ENCODE measurements at regions not wholly inside any gene's neighbourhood (a gene's known extent, or its start where the extent isn't known, plus 50 kb on each side); places are given as distances from the start of the nearest gene placed in this dataset.

DNA sequence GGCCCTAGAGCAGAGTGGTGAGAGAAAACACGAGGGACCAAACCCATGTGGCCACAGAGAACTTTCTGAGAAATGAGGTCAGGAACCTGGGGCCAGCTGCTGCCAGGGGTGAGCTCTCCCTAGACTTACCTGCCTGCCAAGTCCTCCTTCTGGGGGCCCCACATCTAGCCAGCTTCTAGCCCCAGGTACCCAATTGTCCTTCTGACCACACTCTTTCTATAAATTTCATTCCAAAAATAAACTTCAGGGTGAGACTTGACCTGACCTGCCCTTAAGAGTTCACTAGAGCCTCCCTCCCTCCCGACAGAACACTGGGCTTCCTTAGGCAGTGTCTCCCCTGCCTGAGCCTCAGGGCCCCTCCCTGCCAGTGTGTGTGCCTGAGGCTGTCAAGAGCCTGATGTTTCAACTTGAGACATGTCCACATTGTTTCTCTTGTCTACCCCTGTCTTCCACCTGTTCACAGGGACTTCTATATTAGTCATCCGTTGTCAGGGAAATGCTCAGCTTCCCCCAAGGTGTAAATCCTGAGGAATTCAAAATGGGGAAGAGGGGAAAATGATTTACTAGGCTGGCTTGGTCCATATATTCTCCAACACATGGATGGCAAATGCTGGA, 312.8 kb upstream of the TLE3 start:
- Histone ChIP-seq H3K4me3 (no peak overlapping the region), H3K79me2 (ENCODE audit: control insufficient read depth, insufficient read depth, low read length) (no peaks in the 10 kb centered on the region), H3K27ac (ENCODE audit: control insufficient read depth, insufficient read depth) (no peak overlapping the region), H3K36me3 (ENCODE audit: control insufficient read depth in 2 of 2, insufficient read depth in 2 of 2, low read length in 1 of 2) (no peaks in the 10 kb centered on the region), H3K9ac (ENCODE audit: control insufficient read depth, insufficient read depth, low read length) (no peak overlapping the region), H3K4me2 (ENCODE audit: control insufficient read depth, insufficient read depth) (no peak overlapping the region), H4K20me1 (ENCODE audit: control insufficient read depth, insufficient read depth) (no peaks in the 10 kb centered on the region), H2AFZ (ENCODE audit: control insufficient read depth, low read depth, low read length) (no peak overlapping the region), H3K9me3 (replicated peaks; ENCODE audit: control insufficient read depth, insufficient read depth, low read length) (no peaks in the 10 kb centered on the region), H3K27me3 (replicated peaks in 1 of 2; ENCODE audit: control insufficient read depth in 2 of 2, insufficient read depth in 2 of 2, low read length in 1 of 2) (no peaks in the 10 kb centered on the region; a peak in 1 of 4 replicates), H3K4me1 (ENCODE audit: control insufficient read depth, insufficient read depth, low read length) (no peaks in the 10 kb centered on the region)
- 0% methylated on average over 3 of the region's 3 CpGs for WGBS (ENCODE audit: insufficient coverage, insufficient replicate concordance, low lambda C conversion rate, missing lambda C conversion rate)
- in situ Hi-C loops (cut with MboI): no loop called here
- ChIA-PET SMC1A (ENCODE audit: uncharacterized antibody, unreplicated experiment) (interaction anchor here (0.8 kb wide), 1 partner anchor 164 kb away, joined by 3 read pairs; no protein-coding TSS in a partner anchor), RAD21 (ENCODE audit: unreplicated experiment) (no interaction called here), CTCF (no interaction called here), POLR2A (no interaction called here)
- ATAC-seq (no peak), DNase-seq (ENCODE audit: low read depth, low spot score) (no peak), FAIRE-seq (no peak)
- intact Hi-C loops (cut with micrococcal nuclease; ENCODE audit: unreplicated experiment): no loop called here
- no TSS peak for BruUV-seq (replicated peaks)
- TF ChIP-seq SMARCA5 (IDR thresholded peaks at IDR 0.05) (no peak), IKZF2 (IDR thresholded peaks at IDR 0.05) (no peak), ESRRA (IDR thresholded peaks at IDR 0.05; ENCODE audit: low read length) (no peak), MTA2 (IDR thresholded peaks at IDR 0.05; ENCODE audit: low read depth) (no peak), MYB (IDR thresholded peaks at IDR 0.05; ENCODE audit: borderline replicate concordance, low read depth, low read length) (no peak), EZH2 (IDR thresholded peaks at IDR 0.05; ENCODE audit: borderline replicate concordance, control insufficient read depth, low read depth, low read length) (no peak), EGR1 (IDR thresholded peaks at IDR 0.05; ENCODE audit: borderline replicate concordance in 1 of 2, low read depth in 2 of 2, low read length in 2 of 2) (no peak), NR2C2 (IDR thresholded peaks at IDR 0.05; ENCODE audit: borderline replicate concordance, control insufficient read depth, insufficient read length, low read depth) (no peak), MYC (IDR thresholded peaks at IDR 0.05; ENCODE audit: insufficient read depth, insufficient read length, insufficient replicate concordance, low read length, severe bottlenecking) (no peak), SMAD1 (IDR thresholded peaks at IDR 0.05; ENCODE audit: low read depth, partially characterized antibody) (no peak), PAX8 (IDR thresholded peaks at IDR 0.05) (no peak), ETV6 (conservative IDR thresholded peaks at IDR 0.05 in 1 of 2, IDR thresholded peaks at IDR 0.05 in 1 of 2; ENCODE audit: borderline replicate concordance in 1 of 2, low read depth in 1 of 2) (no peak), FOXM1 (IDR thresholded peaks at IDR 0.05; ENCODE audit: low read depth, low read length) (no peak)
- TF ChIP-seq, protein P1, sequence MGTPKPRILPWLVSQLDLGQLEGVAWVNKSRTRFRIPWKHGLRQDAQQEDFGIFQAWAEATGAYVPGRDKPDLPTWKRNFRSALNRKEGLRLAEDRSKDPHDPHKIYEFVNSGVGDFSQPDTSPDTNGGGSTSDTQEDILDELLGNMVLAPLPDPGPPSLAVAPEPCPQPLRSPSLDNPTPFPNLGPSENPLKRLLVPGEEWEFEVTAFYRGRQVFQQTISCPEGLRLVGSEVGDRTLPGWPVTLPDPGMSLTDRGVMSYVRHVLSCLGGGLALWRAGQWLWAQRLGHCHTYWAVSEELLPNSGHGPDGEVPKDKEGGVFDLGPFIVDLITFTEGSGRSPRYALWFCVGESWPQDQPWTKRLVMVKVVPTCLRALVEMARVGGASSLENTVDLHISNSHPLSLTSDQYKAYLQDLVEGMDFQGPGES (IDR thresholded peaks at IDR 0.05): no peak
- TF ChIP-seq, protein P2, sequence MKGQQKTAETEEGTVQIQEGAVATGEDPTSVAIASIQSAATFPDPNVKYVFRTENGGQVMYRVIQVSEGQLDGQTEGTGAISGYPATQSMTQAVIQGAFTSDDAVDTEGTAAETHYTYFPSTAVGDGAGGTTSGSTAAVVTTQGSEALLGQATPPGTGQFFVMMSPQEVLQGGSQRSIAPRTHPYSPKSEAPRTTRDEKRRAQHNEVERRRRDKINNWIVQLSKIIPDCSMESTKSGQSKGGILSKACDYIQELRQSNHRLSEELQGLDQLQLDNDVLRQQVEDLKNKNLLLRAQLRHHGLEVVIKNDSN (IDR thresholded peaks at IDR 0.05; ENCODE audit: borderline replicate concordance, extremely low read length, insufficient read depth, low read depth, low read length): no peak
- TF ChIP-seq, protein P3, sequence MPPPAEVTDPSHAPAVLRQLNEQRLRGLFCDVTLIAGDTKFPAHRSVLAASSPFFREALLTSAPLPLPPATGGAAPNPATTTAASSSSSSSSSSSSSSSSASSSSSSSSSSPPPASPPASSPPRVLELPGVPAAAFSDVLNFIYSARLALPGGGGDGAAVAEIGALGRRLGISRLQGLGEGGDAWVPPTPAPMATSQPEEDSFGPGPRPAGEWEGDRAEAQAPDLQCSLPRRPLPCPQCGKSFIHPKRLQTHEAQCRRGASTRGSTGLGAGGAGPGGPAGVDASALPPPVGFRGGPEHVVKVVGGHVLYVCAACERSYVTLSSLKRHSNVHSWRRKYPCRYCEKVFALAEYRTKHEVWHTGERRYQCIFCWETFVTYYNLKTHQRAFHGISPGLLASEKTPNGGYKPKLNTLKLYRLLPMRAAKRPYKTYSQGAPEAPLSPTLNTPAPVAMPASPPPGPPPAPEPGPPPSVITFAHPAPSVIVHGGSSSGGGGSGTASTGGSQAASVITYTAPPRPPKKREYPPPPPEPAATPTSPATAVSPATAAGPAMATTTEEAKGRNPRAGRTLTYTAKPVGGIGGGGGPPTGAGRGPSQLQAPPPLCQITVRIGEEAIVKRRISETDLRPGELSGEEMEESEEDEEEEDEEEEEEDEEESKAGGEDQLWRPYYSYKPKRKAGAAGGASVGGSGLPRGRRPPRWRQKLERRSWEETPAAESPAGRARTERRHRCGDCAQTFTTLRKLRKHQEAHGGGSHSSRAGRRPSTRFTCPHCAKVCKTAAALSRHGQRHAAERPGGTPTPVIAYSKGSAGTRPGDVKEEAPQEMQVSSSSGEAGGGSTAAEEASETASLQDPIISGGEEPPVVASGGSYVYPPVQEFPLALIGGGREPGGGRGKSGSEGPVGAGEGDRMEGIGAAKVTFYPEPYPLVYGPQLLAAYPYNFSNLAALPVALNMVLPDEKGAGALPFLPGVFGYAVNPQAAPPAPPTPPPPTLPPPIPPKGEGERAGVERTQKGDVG (CRISPR knock-in tag; IDR thresholded peaks at IDR 0.05): no peak
- TF ChIP-seq, protein P4, sequence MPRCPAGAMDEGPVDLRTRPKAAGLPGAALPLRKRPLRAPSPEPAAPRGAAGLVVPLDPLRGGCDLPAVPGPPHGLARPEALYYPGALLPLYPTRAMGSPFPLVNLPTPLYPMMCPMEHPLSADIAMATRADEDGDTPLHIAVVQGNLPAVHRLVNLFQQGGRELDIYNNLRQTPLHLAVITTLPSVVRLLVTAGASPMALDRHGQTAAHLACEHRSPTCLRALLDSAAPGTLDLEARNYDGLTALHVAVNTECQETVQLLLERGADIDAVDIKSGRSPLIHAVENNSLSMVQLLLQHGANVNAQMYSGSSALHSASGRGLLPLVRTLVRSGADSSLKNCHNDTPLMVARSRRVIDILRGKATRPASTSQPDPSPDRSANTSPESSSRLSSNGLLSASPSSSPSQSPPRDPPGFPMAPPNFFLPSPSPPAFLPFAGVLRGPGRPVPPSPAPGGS (IDR thresholded peaks at IDR 0.05; ENCODE audit: borderline replicate concordance, insufficient read depth, low read depth, low read length, poor library complexity, severe bottlenecking): no peak
